Endothelial cell (in vitro differentiated cells): ENCODE measurements at regions not wholly inside any gene's neighbourhood (a gene's known extent, or its start where the extent isn't known, plus 50 kb on each side); places are given as distances from the start of the nearest gene placed in this dataset.

Source experiments
- DNase-seq: peaks from one replicate; pipeline ENCODE4 v3.0.0; 2021; ENCODE audit warnings: low spot score
- H3K27ac Mint-ChIP-seq: one replicate; pipeline ENCODE4 v1.8.0; 2021; ENCODE audit warnings: mixed read lengths, inconsistent platforms; ENCODE audit not compliant: unreplicated experiment
- H3K27me3 Mint-ChIP-seq: one replicate; pipeline ENCODE4 v1.8.0; 2021; ENCODE audit warnings: mild to moderate bottlenecking, moderate library complexity, mixed read lengths, inconsistent platforms; ENCODE audit not compliant: unreplicated experiment
- H3K36me3 Mint-ChIP-seq: one replicate; pipeline ENCODE4 v1.8.0; 2021; ENCODE audit warnings: mild to moderate bottlenecking, low read depth, mixed read lengths, inconsistent platforms; ENCODE audit not compliant: unreplicated experiment
- H3K4me1 Mint-ChIP-seq: one replicate; pipeline ENCODE4 v1.8.0; 2021; ENCODE audit warnings: mild to moderate bottlenecking, mixed read lengths, inconsistent platforms; ENCODE audit not compliant: unreplicated experiment
- H3K4me3 Mint-ChIP-seq: one replicate; pipeline ENCODE4 v1.8.0; 2021; ENCODE audit warnings: mild to moderate bottlenecking, mixed read lengths, inconsistent platforms; ENCODE audit not compliant: unreplicated experiment
- H3K9me3 Mint-ChIP-seq: one replicate; pipeline ENCODE4 v1.8.0; 2021; ENCODE audit warnings: mixed read lengths, inconsistent platforms; ENCODE audit not compliant: unreplicated experiment
- CTCF ChIP-seq: fragments of 200-600 bp; sonication (generic); IDR thresholded peaks from one replicate; pipeline ENCODE4 v1.5.0; 2021; ENCODE audit warnings: antibody characterized with exemption; ENCODE audit not compliant: unreplicated experiment

GRCh38 chr5:67917561-67917960 is 298.0 kb upstream of the PIK3R1 start:
- peaks cover 4% of the 10 kb centered on the region for H3K4me1 Mint-ChIP-seq
- no peak for DNase-seq

GRCh38 chr5:67910546-67910945 is 305.0 kb upstream of the PIK3R1 start:
- no peaks in the 10 kb centered on the region for H3K36me3 Mint-ChIP-seq
- no peaks in the 10 kb centered on the region for H3K27me3 Mint-ChIP-seq
- peaks cover 10% of the 10 kb centered on the region for H3K4me1 Mint-ChIP-seq
- H3K27ac Mint-ChIP-seq, result no peak overlapping the region
- TF ChIP-seq CTCF, result no peak
- no peaks in the 10 kb centered on the region for H3K9me3 Mint-ChIP-seq
- DNase-seq, result no peak
- no peak overlapping the region for H3K4me3 Mint-ChIP-seq

More at GRCh38 chr5:67917561-67917960, 298.0 kb upstream of the PIK3R1 start:
- H3K4me3 Mint-ChIP-seq, result no peak overlapping the region
- H3K27ac Mint-ChIP-seq, result no peak overlapping the region
- no peaks in the 10 kb centered on the region for H3K36me3 Mint-ChIP-seq
- no peak for TF ChIP-seq CTCF
- peaks cover 2% of the 10 kb centered on the region for H3K27me3 Mint-ChIP-seq
- no peaks in the 10 kb centered on the region for H3K9me3 Mint-ChIP-seq

- peaks cover 6% of the 10 kb centered on the region for H3K4me1 Mint-ChIP-seq
- no peaks in the 10 kb centered on the region for H3K9me3 Mint-ChIP-seq
- no peak overlapping the region for H3K4me3 Mint-ChIP-seq
- H3K36me3 Mint-ChIP-seq, result no peaks in the 10 kb centered on the region
- DNase-seq, result no peak
- peaks cover 2% of the 10 kb centered on the region for H3K27me3 Mint-ChIP-seq
- no peak for TF ChIP-seq CTCF
- H3K27ac Mint-ChIP-seq, result no peak overlapping the region
These were observed 307.3 kb upstream of the PIK3R1 start for GRCh38 chr5:67908126-67908765.

GRCh38 chr5:67904366-67904765 is 311.2 kb upstream of the PIK3R1 start:
- no peak overlapping the region for H3K4me3 Mint-ChIP-seq
- H3K27ac Mint-ChIP-seq, result no peak overlapping the region
- H3K9me3 Mint-ChIP-seq, result no peaks in the 10 kb centered on the region
- DNase-seq, result no peak
- H3K27me3 Mint-ChIP-seq, result peaks cover 2% of the 10 kb centered on the region
- no peaks in the 10 kb centered on the region for H3K4me1 Mint-ChIP-seq
- TF ChIP-seq CTCF, result no peak
- no peaks in the 10 kb centered on the region for H3K36me3 Mint-ChIP-seq

GRCh38 chr5:67903656-67904055 is 311.9 kb upstream of the PIK3R1 start:
- Mint-ChIP-seq H3K27me3 (peaks cover 2% of the 10 kb centered on the region), H3K36me3 (no peaks in the 10 kb centered on the region), H3K27ac (no peak overlapping the region), H3K9me3 (no peaks in the 10 kb centered on the region), H3K4me3 (no peak overlapping the region), H3K4me1 (no peaks in the 10 kb centered on the region)
- no peak for TF ChIP-seq CTCF
- no peak for DNase-seq
